CD1c-positive myeloid dendritic cell (primary cell): ENCODE measurements at regions not wholly inside any gene's neighbourhood (a gene's known extent, or its start where the extent isn't known, plus 50 kb on each side); places are given as distances from the start of the nearest gene placed in this dataset.

Source experiments
- DNase-seq: peaks from one replicate; pipeline ENCODE4 v3.0.0-alpha.2; 2016; ENCODE audit errors: extremely low spot score

DNA sequence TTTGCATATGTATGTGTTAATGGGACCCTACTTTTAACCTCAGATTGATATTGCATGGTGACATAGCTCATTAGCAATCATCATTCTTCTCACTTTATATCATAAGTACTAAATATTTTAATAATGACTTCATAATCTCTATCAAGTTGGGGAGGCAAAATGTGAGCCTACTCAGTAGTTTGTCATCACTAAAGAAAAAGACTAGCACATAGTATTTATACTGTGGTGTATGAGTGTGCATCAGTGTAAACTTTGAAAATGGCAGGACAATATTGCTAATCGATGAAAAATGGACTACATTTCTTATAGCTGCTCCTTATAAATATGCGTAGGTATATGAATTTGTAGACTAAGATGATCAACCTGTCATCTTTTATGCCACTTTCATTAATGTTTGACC, 624.5 kb upstream of the ROBO2 start:
- DNase-seq: no peak

DNA sequence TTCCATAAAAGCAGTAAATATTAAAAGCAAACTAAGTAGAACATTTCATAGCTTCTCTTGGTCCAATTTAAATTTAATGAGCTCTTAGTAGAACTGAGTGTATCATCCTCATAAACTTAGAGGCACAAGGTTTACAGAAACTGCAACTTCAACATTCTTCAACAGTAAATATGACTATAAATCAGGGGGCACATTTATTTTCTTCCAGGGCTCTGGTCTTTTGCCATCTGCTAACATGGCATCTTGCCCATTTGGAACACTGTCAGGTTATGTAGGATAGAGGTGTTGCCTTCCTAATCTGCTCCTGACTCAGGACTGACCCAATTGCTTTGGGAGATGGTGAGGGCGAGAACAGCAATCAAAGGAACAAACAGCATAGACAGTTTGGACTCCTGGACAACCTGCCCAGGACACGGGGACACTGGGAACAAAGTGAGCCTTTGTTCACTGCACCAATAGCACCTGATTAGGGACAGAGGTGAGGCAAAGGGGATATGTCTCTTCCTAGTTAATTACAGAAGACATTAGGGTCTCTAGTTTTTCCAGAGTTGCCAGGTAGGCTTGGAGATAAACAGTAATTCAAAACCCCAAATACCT, 610.2 kb upstream of the ROBO2 start:
- DNase-seq: no peak

DNA sequence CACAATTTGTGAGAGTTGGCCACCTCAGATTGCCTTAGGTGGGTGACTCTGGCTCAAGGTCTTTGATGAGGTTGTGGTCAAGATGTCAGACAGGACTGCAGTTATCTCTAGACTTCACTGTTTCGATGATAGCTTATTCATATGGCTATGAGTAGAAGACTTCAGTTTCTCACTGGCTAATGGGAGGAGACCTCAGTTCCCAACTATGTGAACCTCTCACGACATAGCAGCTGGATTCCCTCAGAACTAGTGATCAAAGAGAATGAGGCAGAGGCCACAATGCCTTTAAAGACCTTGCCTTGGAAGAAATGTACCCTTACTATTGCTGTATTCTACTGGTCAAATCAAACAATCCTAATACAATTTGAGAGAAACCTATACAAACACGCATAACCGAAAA, 607.5 kb upstream of the ROBO2 start:
- no peak for DNase-seq

DNA sequence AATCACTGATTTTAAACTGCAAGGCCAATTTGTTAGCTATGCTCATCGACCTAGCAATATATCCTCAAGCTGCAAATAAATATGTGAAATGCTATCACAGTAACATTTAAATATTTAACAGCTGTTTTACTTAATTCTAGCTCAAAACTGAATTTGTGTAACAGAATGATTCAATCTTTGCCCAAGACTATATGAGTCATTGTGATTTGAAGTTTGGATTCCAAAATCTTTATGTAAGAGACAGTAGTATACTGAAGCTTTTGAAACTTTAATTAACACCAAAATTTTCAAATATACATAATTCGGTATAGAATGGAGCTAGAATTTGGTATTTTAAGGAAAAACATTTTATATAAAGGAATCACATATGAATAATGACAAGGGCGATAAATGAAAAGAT, 603.0 kb upstream of the ROBO2 start:
- no peak for DNase-seq

DNA sequence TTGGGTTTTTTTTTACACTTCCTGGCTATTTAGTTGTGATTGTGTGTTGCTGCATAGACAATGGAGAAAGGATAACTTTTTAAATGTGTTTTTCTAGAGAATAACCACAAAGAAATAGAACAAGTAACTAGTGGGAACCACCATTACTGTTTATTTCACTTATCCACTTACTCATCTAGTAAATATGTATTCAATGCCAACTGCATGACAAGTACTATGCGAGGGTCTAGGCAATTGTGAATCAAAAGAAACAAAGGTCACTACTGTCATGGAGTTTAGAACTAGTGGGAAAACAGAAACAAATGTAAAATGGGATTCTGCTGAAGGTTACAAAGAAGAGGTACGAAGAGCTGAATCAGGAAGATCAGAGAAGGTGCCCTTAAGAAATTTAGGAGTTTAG, 600.9 kb upstream of the ROBO2 start:
- DNase-seq: no peak

DNA sequence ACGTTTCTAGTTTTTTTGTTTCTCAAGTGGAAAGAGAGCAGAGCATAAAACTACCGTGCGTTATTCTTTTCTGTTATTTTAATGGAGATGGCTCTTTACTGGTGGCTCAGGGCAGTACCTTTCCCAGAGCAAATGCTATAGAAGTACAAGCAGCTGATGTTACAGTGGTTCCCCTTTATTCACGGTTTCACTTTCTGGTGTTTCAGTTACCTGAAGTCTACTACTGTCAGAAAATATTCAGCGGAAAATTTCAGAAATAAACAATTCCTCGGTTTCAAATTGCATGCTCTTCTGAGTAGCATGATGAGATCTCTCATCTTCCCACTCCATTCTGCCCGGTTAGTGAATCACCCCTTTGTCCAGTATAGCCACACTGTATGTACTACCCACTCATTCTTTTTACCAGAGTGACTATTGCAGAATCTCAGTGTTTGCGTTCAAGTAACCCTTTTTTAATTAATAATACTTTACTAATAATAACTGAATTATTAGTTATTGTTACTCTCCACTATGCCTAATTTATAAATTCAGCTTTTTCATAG, 597.5 kb upstream of the ROBO2 start:
- no peak for DNase-seq

DNA sequence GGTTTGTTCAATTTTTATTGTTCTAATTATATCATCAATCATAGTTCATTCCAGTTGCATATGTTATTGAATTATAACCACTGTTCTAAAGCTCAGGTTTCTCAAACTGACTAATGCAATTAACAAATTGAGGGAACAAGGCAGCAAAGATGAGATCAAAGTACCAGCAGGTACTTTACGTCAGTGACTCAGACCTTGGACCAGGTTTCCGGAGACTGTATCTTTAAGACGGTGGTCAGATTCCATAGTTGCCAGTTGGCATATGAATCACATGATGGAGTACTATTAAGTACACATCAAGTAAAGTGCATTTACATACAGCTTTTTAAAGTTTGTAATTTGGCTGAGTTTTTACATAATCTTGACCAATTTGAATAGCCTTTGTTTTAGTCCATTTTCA, 583.6 kb upstream of the ROBO2 start:
- DNase-seq: no peak

DNA sequence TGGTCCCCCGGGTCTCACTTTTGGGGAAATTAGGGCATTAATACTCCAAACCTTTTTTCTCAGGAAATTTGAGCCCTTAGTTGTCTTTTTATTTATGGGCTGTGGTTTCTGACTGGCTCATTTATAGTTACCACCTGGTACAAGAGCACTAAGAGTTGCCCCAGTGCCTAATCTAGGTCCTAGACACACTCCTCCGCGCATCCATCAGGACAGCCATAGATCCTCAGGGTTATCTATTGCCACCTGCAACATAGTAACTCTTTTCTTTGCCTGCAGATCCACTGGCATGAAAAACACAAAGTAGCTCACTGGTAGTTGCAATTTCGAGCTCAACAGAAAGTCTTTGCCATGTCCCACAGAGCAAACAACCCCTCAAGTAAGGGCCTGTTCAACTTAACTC, 576.4 kb upstream of the ROBO2 start:
- DNase-seq: no peak

DNA sequence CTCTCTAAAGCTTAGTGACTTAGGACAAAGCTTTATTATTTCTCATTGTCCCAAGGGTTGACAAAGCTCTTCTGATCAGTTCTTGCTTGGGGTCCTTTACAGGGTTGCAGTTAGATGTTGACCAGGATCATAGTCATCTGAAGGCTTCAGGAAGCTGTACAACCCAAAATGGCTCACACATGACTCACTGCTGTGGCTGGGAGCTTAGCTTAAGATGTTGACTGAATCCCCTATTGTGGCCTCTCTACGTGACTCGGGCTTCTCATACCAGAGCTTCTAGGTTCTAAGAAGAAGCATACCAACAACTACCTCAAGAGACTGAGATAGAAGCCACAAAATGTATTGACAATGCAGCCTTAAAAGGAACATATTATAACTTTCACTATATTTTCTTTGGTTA, 569.6 kb upstream of the ROBO2 start:
- DNase-seq: no peak

DNA sequence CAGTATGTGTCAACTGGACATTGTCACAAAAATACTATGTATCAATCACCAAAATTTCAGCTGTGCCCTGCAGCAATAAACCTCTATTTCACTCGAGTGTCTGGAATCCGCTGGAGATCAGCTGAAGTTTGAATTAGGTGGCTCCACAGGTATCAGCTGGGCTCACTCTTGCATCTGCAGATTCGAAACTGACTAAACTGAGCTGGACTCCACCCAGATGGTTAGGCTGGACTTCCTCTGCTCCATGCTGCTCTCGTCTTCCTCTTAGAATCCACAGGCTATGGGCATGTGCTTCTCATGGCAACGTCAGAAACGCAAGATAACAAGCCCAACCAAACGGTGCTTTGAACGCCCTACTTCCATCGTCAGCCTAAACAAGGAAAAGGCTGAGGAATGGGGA, 565.3 kb upstream of the ROBO2 start:
- DNase-seq: no peak

DNA sequence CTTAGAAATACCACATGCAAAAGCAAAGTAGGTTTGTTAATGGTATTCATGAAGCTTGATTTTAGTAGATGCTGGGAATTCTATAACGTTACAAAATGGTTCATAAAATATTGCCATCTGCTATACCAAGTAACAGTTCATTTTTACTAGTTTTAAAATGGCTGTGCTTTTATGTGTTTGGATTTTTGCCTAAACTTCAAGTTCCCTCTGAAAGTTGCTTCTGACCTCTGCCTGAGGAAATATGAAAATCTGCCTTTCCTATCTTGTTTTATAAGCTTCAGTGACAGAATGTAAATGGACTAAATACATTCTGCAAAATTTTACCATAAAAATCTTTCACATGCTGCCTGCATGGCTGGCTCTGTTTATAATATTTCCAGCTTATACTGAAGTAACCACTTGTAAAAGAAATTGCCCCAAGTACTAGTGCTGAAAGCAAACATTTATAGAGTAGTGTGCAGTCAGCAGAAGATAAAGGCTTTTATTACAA, 560.7 kb upstream of the ROBO2 start:
- DNase-seq: no peak

DNA sequence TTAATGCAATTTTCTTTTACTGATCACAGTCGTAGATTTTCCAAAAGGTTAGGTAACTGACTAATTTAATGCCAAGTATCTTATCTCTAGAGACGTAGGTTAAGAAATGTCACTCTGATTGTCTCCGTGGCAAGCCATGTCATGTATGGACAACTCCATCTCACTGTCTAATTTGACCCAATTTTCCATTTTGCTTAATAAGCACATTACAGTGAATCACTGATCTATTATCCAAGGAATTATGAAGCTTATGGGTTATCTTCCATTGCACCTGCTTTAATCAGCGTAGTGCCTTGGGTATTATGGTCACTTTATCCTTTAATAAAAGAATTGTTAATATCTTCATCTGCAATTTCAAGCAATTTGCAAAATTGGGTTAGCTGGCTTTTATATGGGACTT, 557.4 kb upstream of the ROBO2 start:
- DNase-seq: no peak

DNA sequence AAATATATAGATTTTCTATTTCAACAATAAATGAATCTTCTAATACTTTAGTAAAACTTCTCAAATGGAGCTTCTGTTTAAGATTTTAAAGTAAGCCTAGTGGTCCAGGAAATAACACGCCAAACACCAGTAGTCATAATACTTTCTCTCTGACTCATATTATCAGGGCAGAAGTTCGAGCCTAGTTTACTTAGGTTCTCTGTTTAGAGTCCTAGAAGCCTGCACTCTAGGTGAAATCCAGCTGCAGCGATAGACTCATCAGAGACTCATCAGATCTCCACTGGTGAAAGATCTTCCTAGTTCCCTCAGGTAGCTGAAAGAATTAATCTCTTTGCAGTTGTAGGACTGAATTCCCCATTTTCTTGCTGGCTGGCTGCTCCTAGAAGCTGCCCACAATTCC, 552.5 kb upstream of the ROBO2 start:
- DNase-seq: no peak

DNA sequence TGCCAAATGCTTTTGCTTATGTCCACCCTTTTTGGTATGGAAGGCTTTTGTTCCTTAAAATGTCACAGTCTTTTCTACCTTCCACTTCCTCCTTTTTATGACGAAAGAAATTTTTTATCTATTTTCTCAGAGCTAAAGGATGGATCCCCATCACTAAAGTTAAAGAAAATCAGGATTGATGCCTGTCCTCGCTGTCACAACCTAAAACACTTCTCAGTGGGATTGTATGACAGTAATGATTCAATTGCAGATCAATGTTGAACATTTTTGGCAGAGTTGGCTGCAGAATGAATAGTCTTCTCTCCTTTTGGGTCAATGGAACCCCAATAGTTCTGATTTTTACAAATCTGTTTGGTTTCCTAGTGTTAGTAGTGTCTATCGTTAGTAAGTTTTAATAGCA, 549.8 kb upstream of the ROBO2 start:
- no peak for DNase-seq

DNA sequence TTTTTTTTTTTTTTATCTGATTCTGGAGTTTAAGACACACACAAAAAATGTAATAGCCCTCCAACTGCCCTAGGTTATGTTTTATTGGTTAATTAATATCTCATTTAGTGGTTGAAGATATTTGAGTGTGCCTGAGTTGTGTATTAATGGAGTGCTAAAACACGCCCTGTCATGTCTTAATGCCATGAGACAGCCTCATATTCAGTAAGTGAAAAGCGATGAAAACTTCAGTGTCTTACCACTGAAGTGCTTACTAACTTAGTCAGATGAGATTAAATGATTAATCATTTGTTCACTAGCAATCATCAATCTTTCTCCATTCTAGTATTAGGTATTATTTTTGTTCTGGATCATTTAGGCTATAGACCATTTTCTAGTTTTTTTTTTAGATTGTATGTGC, 544.7 kb upstream of the ROBO2 start:
- no peak for DNase-seq

DNA sequence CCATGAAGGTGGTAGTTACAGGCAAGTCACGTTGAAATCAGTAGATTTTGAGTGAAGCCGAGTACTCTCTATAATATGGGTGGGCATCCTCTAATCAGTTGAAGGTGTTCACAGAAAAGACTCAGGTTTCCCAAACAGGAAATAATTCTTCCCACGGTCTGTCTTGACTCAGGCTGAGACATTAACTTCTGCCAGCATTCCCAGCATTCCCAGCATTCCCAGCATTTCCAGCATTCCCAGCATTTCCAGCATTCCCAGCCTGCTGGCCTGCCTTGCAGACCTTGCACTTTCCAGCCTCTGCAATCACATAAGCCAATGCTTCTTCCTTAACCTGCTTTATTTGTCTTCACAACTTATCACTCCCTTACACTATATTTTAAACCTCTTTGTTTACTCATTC, 542.3 kb upstream of the ROBO2 start:
- no peak for DNase-seq

DNA sequence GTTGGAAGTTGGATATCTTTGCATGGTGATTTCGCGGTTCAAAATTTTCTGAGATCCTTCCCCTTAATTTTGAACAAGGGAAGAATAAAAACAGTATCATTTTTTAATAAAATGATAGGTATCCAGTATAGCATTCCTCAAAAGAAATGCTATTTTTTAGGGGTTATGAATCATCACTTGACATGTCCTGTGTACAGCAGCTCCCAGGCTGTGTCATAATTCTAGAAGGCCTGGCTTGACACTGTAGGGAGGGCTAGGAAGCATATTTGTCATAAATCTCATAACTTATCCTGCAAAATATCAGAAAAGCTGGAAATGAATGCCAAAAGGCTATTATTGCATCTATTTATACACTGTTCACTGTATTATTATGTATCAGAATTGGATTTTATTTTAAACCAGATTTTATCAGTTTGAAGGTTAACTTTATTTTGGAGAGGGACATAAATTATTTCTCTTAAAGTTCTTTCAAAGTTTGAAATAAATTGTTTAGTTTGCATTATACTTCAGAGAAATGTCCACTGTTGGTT, 539.1 kb upstream of the ROBO2 start:
- no peak for DNase-seq

DNA sequence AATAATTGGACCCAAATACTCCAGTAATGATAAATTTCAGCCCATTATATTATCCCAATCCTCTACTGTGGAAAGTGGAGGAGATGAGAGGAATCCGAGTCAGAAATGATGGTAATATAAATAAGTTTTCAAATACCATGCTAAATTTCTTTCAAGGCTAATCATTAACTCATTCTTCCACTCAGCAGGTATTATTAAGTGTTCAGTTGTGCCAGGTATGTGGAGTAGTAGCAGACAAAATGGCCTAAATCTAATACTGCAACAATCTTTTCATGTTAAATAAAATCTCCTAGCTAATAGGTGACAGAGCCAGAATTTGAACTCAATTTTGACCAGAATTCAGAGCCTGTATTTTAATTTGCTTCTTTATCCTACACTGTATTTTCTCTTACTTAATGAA, 538.6 kb upstream of the ROBO2 start:
- no peak for DNase-seq

DNA sequence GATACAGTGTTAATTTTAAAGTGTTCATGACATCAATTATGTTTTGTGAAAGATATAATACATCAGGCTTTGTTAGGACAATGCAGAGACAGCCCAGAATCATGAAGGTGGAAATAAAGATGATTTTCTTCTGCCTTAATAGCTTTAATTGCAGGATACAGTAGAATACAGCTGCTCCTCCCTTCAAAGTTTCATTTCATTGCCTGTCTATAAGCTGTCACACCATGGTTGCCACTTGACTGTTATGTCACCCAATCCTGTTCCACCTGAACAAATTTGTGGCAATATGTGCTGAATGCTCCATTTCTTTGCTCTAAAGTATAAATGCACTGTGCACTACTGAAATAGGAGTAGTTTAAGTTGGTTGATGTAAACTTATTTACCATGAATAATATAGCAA, 537.8 kb upstream of the ROBO2 start:
- DNase-seq: no peak

DNA sequence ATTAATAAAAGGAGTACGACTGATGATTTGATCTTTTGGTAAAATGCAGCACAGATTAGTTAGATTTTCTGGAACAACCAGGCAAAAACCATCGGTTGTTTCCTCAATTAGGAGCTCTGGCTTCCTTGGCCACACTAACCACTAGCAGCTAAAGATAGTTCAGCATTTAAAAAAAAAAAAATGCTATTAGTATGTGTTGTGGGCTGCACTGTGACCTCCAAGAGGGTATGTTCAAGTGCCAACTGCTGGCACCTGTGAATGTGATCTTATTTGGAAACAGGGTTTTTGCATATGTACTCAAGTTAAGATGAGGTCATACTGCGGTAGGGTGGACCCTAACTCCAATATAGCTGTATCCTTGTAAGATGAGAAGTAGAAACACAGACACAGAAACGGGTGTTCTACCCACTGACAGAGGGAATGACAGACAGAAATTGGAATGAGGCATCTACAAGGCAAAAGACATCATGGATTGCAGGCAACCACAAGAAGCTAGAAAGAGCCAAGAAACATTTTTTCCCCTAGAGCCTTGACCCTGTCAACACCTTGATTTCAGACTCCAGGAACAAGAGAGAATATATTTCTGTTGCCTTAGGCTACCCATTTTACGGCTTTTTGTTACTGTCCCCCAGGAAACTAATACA, 534.6 kb upstream of the ROBO2 start:
- DNase-seq: no peak

DNA sequence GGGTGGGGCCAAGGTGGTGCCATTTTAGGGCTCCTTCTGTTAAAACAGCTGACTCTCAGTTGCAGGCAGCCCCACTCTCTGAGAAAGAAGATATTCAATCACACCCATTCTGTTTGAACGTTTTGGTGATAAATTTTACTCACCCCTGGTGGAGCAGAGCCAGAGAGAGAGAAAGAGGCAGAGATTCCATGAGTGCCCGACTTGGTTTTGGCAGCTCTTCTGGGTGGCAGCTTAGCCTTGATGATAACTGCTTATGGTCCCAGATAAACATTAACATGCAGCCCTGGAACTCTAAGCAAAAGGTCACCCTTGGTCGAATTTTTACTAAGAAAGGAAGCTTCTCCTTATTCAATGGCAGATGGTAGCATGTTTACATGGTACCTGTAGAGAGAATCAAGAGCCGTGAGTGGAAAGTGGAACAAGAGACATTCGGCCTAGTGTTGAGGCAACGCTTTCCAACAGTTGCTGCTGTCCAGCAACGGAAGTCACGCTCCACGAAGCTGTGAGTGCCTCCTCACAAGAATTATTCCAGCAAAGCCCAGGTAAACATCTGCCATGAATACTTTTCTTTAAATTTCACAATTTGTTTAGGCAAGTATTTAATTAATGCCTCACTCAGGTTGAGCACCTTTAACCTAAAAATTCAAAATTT, 530.6 kb upstream of the ROBO2 start:
- DNase-seq: no peak

DNA sequence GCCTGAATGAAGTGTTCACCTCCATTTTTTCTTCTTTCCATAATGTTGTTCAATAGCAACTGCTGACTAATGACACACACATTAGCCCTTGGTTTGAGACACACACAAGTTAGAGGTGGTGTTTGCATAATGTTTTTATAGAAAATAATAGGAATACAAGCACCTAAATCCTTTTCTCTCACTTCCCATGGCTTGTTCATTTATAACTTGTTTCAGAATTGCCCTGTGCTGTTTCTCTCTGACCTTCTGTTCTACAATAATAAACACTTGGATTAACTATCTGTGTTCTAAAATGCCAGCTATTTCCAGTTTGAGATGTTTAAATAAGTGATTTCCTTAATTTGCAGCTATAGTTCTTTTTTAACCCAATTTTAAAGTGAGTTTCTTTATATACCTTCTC, 525.1 kb upstream of the ROBO2 start:
- DNase-seq: no peak

DNA sequence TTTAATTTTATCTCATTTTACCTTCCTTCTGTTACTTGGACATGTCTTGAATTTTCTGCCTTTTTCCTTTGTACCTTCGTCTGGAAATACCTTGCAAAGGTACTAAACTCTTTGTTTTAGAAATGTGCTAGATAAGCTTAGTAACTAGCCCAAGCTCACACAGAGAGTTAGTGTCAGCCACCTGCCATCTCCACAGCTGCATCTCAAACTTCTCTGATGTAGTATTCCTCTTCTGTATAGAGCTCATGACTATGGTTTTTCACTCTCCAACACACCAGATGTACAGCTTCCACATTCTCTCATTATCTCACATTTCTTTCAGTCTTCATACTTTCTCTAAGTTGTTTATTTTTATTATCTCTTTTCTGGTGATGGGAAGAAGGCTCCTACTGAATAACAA, 516.6 kb upstream of the ROBO2 start:
- no peak for DNase-seq
